ENCODE measurements at regions not wholly inside any gene's neighbourhood (a gene's known extent, or its start where the extent isn't known, plus 50 kb on each side); places are given as distances from the start of the nearest gene placed in this dataset.

DNA sequence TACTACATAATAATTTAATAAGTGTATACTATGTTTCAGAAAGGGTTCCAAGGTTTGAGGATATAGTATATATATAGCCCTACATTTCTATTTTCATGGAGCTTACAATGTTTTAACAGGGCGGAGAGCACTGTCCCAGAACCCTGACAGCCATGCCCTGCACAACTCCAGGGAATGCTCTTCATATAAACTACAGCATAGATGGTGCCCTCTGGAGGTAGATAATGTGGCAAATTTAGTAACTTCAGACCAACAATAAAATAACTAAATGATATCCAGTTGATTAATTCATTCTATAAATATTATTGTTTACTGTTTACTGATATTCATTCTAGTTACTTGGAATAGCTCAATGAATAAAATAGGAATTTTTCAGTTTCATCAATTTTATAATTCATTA, 693.7 kb upstream of the CCDC179 start:
- intact Hi-C loops (cut with DNase I): no loop called here
- Histone ChIP-seq H3K4me3 (no peak overlapping the region), H3K4me1 (no peaks in the 10 kb centered on the region), H3K9me3 (no peaks in the 10 kb centered on the region), H3K27ac (no peak overlapping the region), H3K36me3 (ENCODE audit: insufficient read depth in 1 of 2, low read depth in 1 of 2) (no peaks in the 10 kb centered on the region), H3K27me3 (ENCODE audit: insufficient read depth in 3 of 3, low read length in 2 of 3) (no peaks in the 10 kb centered on the region)
- ATAC-seq (no peak), DNase-seq (no peak)
- 83 to 85% (median 84%) methylated on average over 1 of the region's 1 CpG for WGBS, 3 donors
- TF ChIP-seq, protein P1, sequence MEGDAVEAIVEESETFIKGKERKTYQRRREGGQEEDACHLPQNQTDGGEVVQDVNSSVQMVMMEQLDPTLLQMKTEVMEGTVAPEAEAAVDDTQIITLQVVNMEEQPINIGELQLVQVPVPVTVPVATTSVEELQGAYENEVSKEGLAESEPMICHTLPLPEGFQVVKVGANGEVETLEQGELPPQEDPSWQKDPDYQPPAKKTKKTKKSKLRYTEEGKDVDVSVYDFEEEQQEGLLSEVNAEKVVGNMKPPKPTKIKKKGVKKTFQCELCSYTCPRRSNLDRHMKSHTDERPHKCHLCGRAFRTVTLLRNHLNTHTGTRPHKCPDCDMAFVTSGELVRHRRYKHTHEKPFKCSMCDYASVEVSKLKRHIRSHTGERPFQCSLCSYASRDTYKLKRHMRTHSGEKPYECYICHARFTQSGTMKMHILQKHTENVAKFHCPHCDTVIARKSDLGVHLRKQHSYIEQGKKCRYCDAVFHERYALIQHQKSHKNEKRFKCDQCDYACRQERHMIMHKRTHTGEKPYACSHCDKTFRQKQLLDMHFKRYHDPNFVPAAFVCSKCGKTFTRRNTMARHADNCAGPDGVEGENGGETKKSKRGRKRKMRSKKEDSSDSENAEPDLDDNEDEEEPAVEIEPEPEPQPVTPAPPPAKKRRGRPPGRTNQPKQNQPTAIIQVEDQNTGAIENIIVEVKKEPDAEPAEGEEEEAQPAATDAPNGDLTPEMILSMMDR (IDR thresholded peaks at IDR 0.05): no peak

DNA sequence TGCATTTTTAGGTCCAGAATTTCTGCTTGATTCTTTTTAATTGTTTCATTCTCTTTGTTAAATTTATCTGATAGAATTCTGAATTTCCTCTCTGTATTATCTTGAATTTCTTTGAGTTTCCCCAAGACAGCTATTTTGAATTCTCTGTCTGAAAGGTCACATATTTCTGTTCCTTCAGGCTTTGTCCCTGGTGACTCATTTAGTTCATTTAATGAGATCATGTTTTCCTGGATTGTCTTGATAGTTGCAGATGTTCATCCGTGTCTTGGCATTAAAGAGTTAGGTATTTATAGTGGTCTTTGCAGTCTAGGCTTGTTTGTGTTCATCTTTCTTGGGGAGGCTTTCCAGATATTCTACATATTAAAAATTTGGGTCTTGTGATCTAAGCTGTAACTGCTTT, 694.8 kb upstream of the CCDC179 start:
- Histone ChIP-seq H3K9me3 (no peaks in the 10 kb centered on the region), H3K36me3 (ENCODE audit: insufficient read depth in 1 of 2, low read depth in 1 of 2) (no peaks in the 10 kb centered on the region), H3K4me3 (no peak overlapping the region), H3K4me1 (no peaks in the 10 kb centered on the region), H3K27ac (no peak overlapping the region), H3K27me3 (ENCODE audit: insufficient read depth in 3 of 3, low read length in 2 of 3) (no peaks in the 10 kb centered on the region)
- intact Hi-C loops (cut with DNase I): no loop called here
- WGBS, 3 donors: 30 to 44% (median 36%) methylated on average over 1 of the region's 1 CpG
- ATAC-seq (no peak), DNase-seq (no peak)
- TF ChIP-seq, protein P1 (IDR thresholded peaks at IDR 0.05): no peak

DNA sequence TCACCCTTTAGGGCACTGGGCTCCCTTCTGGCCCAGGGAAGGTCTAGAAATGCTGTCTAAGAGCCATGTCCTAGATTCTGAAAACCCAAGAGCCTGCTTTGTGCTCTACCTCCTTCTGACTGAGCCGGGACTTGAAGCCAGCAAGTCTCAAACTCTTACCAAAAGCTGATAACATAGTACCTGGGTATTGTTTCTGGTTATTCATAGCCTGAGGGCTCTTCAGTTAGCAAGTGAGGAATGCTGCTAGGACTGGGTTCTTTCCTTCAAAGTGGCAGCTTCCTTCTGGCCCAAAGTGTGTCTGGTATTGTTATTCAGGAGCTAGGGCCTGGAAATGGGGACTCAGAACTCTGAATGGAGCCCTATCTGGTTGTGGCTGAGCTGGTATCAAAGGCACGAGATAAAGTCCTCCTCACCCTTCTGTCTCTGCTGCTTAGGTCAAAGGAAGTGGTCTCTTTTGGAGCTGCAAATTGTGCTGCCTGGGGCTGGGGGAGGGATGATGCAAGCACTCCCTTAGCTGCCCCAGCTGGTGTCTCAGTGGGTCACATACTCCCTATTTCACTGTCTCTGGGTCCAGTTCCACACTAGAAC, 696.0 kb upstream of the CCDC179 start:
- Histone ChIP-seq H3K4me1 (no peaks in the 10 kb centered on the region), H3K27me3 (ENCODE audit: insufficient read depth in 3 of 3, low read length in 2 of 3) (no peaks in the 10 kb centered on the region), H3K36me3 (ENCODE audit: insufficient read depth in 1 of 2, low read depth in 1 of 2) (no peaks in the 10 kb centered on the region), H3K27ac (no peak overlapping the region), H3K4me3 (no peak overlapping the region), H3K9me3 (no peaks in the 10 kb centered on the region)
- intact Hi-C loops (cut with DNase I): no loop called here
- TF ChIP-seq, protein P1 (IDR thresholded peaks at IDR 0.05): no peak
- 81 to 86% (median 81%) methylated on average over 2 of the region's 2 CpGs for WGBS, 3 donors
- DNase-seq (no peak), ATAC-seq (no peak)

GRCh38 chr11:23563591-23563990, 703.3 kb upstream of the CCDC179 start:
- no peak for ATAC-seq
- no peak overlapping the region for H3K4me3 ChIP-seq
- intact Hi-C loops (cut with DNase I): no loop called here
- no peaks in the 10 kb centered on the region for H3K9me3 ChIP-seq
- no peak for DNase-seq
- no peak overlapping the region for H3K27ac ChIP-seq
- H3K4me1 ChIP-seq: no peaks in the 10 kb centered on the region
- no peaks in the 10 kb centered on the region for H3K27me3 ChIP-seq (ENCODE audit: insufficient read depth in 3 of 3, low read length in 2 of 3)
- H3K36me3 ChIP-seq (ENCODE audit: insufficient read depth in 1 of 2, low read depth in 1 of 2): no peaks in the 10 kb centered on the region
- TF ChIP-seq, protein P1 (IDR thresholded peaks at IDR 0.05): no peak

GRCh38 chr11:23564370-23564769, 704.1 kb upstream of the CCDC179 start:
- no peaks in the 10 kb centered on the region for H3K9me3 ChIP-seq
- TF ChIP-seq, protein P1 (IDR thresholded peaks at IDR 0.05): no peak
- intact Hi-C loops (cut with DNase I): no loop called here
- DNase-seq: no peak
- 67 to 75% (median 73%) methylated on average over 2 of the region's 2 CpGs for WGBS, 3 donors
- H3K4me1 ChIP-seq: no peaks in the 10 kb centered on the region
- H3K4me3 ChIP-seq: no peak overlapping the region
- H3K36me3 ChIP-seq (ENCODE audit: insufficient read depth in 1 of 2, low read depth in 1 of 2): no peaks in the 10 kb centered on the region
- ATAC-seq: no peak
- no peaks in the 10 kb centered on the region for H3K27me3 ChIP-seq (ENCODE audit: insufficient read depth in 3 of 3, low read length in 2 of 3)
- no peak overlapping the region for H3K27ac ChIP-seq
